ENCODE measurements at regions not wholly inside any gene's neighbourhood (a gene's known extent, or its start where the extent isn't known, plus 50 kb on each side); places are given as distances from the start of the nearest gene placed in this dataset.

DNA sequence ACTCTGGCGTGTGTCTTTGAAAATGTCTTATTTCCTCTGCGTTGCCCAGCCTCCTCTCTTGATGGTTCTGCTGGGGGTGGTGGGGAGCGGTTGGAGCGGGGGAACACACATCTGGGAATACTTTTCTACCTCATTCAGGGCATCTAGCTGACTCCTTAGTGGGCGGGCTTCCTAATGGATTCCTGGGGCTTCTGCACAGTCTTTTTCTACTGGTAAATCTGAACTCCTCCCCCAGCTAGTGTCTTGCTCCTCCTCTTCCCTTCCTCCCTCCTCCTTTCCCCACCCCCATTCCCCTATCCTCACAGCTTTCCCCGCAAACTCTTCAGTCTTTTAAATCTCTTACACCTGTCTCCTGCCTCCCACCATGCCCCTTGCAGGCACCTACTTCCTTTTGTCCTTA is 74.4 kb downstream of the PRL start:
- DNase-seq (no peak), ATAC-seq (no peak)
- H3K4me1 Mint-ChIP-seq: no peaks in the 10 kb centered on the region
- no peaks in the 10 kb centered on the region for H3K27me3 Mint-ChIP-seq
- no peak overlapping the region for H3K27ac Mint-ChIP-seq
- no peaks in the 10 kb centered on the region for H3K36me3 Mint-ChIP-seq (ENCODE audit: low read depth)
- no peak overlapping the region for H3K4me3 Mint-ChIP-seq
- H3K9me3 ChIP-seq (ENCODE audit: control insufficient read depth, low read length, poor library complexity, severe bottlenecking): no peaks in the 10 kb centered on the region

DNA sequence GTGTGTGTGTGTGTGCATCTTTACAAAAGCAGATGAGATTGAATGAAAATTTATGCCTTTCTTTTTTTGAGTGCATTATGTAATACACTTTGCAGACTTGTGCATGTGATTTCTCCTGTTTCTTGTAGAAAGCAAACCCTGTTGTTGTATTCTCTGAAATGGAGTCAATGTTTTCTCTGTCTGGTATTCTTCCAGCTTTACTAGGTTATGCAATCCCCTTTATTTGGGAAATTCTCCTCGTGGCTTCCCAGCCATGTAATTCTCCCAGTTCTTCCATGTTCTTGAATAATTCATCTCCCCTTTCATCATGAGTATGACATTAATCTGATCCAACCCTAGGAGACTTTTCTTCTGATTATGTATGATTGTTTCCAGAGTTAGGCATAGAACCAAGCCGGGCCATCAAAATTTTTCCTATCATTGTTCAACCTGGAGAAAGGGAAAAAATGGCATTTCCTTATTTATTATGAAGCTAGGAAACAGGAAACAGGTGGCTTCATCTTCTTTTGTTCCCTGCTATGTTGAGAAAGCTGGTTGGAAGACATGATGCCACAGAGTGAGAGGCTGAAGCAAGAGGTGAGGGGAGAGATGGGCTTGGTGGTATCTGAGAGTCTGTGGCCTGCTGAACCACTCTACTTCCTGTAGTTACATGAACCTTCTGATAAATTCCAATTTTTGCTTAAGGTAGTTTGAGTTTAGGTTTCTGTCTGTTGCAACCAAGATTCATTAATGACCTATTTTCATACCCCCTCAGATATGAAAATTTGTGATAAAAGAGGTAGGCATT is 68.8 kb downstream of the PRL start:
- Mint-ChIP-seq H3K4me3 (no peak overlapping the region), H3K27me3 (no peaks in the 10 kb centered on the region), H3K36me3 (ENCODE audit: low read depth) (no peaks in the 10 kb centered on the region), H3K27ac (no peak overlapping the region), H3K4me1 (no peaks in the 10 kb centered on the region)
- H3K9me3 ChIP-seq (ENCODE audit: control insufficient read depth, low read length, poor library complexity, severe bottlenecking): peaks cover 3% of the 10 kb centered on the region
- DNase-seq: no peak
- ATAC-seq: no peak

DNA sequence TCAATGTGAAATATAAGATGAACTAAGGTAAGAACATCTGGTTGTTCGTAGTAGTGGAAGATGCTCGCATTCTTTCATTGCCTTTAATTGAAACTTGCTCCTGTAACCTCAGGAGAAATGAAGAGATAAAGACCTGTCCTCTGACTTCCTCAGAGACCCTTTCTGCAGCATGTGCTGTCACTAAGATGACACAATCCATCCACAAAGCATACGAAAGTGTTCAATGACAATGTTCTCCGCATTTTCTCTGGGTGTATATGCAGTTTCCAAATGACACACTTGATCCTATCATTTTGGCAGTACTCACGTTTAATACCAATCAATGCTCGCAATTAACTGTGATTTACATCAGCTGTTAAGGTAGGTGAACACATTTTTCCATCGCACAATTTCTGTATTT is 65.8 kb downstream of the PRL start:
- no peak for ATAC-seq

DNA sequence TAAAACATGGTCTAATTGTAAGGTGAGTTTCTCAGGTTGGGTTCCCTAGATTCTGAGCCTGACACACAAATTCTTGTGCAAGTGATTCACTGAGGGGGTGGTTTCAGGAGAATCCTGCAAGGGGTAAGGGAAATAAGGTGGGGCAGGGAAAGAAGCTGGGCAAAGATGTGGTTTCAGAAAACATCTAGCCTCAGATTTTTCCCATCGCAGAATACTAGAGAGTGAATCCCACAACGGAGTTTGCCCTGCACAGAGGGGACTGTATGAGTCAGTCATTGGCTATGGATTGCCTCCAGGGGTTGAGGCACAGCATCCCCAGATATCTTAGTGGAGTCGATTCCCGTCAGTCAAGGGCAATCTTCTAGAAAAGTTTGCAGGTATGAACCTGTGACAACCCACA is 65.2 kb downstream of the PRL start:
- H3K27ac Mint-ChIP-seq: no peak overlapping the region
- no peaks in the 10 kb centered on the region for H3K27me3 Mint-ChIP-seq
- peaks cover 3% of the 10 kb centered on the region for H3K9me3 ChIP-seq (ENCODE audit: control insufficient read depth, low read length, poor library complexity, severe bottlenecking)
- H3K4me1 Mint-ChIP-seq: no peaks in the 10 kb centered on the region
- no peak overlapping the region for H3K4me3 Mint-ChIP-seq
- ATAC-seq: no peak
- DNase-seq: no peak
- H3K36me3 Mint-ChIP-seq (ENCODE audit: low read depth): no peaks in the 10 kb centered on the region

More for the DNA sequence above, 65.8 kb downstream of the PRL start:
- H3K27ac Mint-ChIP-seq: no peak overlapping the region
- no peaks in the 10 kb centered on the region for H3K4me1 Mint-ChIP-seq
- no peaks in the 10 kb centered on the region for H3K36me3 Mint-ChIP-seq (ENCODE audit: low read depth)
- H3K9me3 ChIP-seq (ENCODE audit: control insufficient read depth, low read length, poor library complexity, severe bottlenecking): peaks cover 3% of the 10 kb centered on the region
- no peak for DNase-seq
- H3K4me3 Mint-ChIP-seq: no peak overlapping the region
- no peaks in the 10 kb centered on the region for H3K27me3 Mint-ChIP-seq

DNA sequence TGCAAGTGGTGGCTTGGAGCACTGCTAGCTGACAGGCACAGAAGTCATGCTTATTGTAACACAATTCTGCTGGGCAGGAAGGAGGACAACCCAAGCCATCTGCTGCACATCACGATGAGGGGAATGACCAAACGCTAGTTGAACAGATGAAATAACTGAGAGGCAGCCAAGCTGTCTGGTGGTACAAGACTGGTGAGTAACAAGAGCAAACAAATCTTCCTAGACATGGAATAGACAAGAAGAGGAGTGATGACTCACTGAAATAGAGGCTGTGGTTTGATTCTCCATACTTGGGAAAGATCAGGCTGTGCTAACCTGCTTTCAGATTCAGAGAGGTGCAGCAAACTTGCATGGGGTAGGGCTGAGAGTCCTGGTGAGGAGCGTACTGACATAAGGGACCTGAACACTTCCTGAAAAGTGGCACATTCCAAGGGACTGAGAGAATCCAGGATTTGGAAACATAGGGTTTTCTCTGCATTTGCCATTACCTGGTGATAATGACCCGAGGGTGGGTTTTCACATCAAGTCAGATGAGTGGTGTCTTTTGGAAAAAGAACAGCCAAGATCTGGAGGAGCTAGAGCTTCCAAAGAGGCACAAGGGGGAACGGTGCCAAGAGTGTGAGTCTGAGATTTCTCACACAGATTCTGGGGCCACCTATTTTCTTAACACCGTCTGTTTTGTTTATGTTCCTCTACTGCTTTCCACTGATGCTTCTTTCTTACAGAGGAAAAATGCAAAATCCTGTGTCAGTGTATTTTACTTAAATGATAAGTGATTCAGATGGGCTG is 60.0 kb downstream of the PRL start:
- no peak for ATAC-seq
- no peak overlapping the region for H3K27ac Mint-ChIP-seq
- H3K4me3 Mint-ChIP-seq: no peak overlapping the region
- no peaks in the 10 kb centered on the region for H3K9me3 ChIP-seq (ENCODE audit: control insufficient read depth, low read length, poor library complexity, severe bottlenecking)
- DNase-seq: no peak
- no peaks in the 10 kb centered on the region for H3K36me3 Mint-ChIP-seq (ENCODE audit: low read depth)
- no peaks in the 10 kb centered on the region for H3K4me1 Mint-ChIP-seq
- H3K27me3 Mint-ChIP-seq: no peaks in the 10 kb centered on the region
